Dendritic cell treated with granulocyte-macrophage colony-stimulating factor and Interleukin-4, amounts not matched to agents 40 ng/mL and 50 ng/mL, for 4 days (primary cell): ENCODE measurements at regions not wholly inside any gene's neighbourhood (a gene's known extent, or its start where the extent isn't known, plus 50 kb on each side); places are given as distances from the start of the nearest gene placed in this dataset.

Experiments used
- H3K27ac Mint-ChIP-seq: one replicate; pipeline ENCODE4 v1.8.0; 2022; ENCODE audit warnings: mild to moderate bottlenecking, mixed read lengths
- H3K27me3 Mint-ChIP-seq: one replicate; pipeline ENCODE4 v1.8.0; 2022; ENCODE audit warnings: mild to moderate bottlenecking, mixed read lengths
- H3K36me3 Mint-ChIP-seq: one replicate; pipeline ENCODE4 v1.8.0; 2022; ENCODE audit warnings: low read depth, mixed read lengths
- H3K4me1 Mint-ChIP-seq: one replicate; pipeline ENCODE4 v1.8.0; 2022; ENCODE audit warnings: low read depth, mixed read lengths
- H3K4me3 Mint-ChIP-seq: one replicate; pipeline ENCODE4 v1.8.0; 2022; ENCODE audit warnings: mild to moderate bottlenecking, moderate library complexity, mixed read lengths
- H3K9me3 Mint-ChIP-seq: one replicate; pipeline ENCODE4 v1.8.0; 2022; ENCODE audit warnings: mixed read lengths
- intact Hi-C: fragments of 100-400 bp; cut with micrococcal nuclease; formaldehyde crosslinking; loops from one replicate; pipeline ENCODE4 v1.15.0; 2022

- Mint-ChIP-seq H3K36me3 (no peaks in the 10 kb centered on the region), H3K9me3 (no peaks in the 10 kb centered on the region), H3K4me3 (no peak overlapping the region), H3K27ac (no peak overlapping the region), H3K27me3 (no peaks in the 10 kb centered on the region), H3K4me1 (no peaks in the 10 kb centered on the region)
- intact Hi-C loops: no loop called here
Measured at GRCh38 chr20:60586269-60587050, 628.2 kb downstream of the CDH26 start.

- no peak overlapping the region for H3K27ac Mint-ChIP-seq
- no peaks in the 10 kb centered on the region for H3K9me3 Mint-ChIP-seq
- no peak overlapping the region for H3K4me3 Mint-ChIP-seq
- H3K4me1 Mint-ChIP-seq: no peaks in the 10 kb centered on the region
- H3K27me3 Mint-ChIP-seq: no peaks in the 10 kb centered on the region
- no peaks in the 10 kb centered on the region for H3K36me3 Mint-ChIP-seq
- intact Hi-C loops: no loop called here
Measured at GRCh38 chr20:60587986-60588385, 629.8 kb downstream of the CDH26 start.

GRCh38 chr20:60589623-60590022, 631.4 kb downstream of the CDH26 start:
- no peak overlapping the region for H3K4me3 Mint-ChIP-seq
- no peaks in the 10 kb centered on the region for H3K27me3 Mint-ChIP-seq
- no peaks in the 10 kb centered on the region for H3K9me3 Mint-ChIP-seq
- intact Hi-C loops: no loop called here
- no peaks in the 10 kb centered on the region for H3K36me3 Mint-ChIP-seq
- H3K4me1 Mint-ChIP-seq: no peaks in the 10 kb centered on the region
- H3K27ac Mint-ChIP-seq: no peak overlapping the region

GRCh38 chr20:60591172-60591799, 633.1 kb downstream of the CDH26 start:
- H3K36me3 Mint-ChIP-seq: no peaks in the 10 kb centered on the region
- no peaks in the 10 kb centered on the region for H3K9me3 Mint-ChIP-seq
- H3K4me1 Mint-ChIP-seq: no peaks in the 10 kb centered on the region
- H3K27me3 Mint-ChIP-seq: no peaks in the 10 kb centered on the region
- H3K4me3 Mint-ChIP-seq: no peak overlapping the region
- intact Hi-C loops: no loop called here
- H3K27ac Mint-ChIP-seq: no peak overlapping the region

GRCh38 chr20:60598528-60598927, 640.3 kb downstream of the CDH26 start:
- Mint-ChIP-seq H3K4me1 (no peaks in the 10 kb centered on the region), H3K9me3 (peaks cover 8% of the 10 kb centered on the region), H3K27me3 (no peaks in the 10 kb centered on the region), H3K27ac (no peak overlapping the region), H3K4me3 (no peak overlapping the region), H3K36me3 (no peaks in the 10 kb centered on the region)
- intact Hi-C loops: no loop called here

GRCh38 chr20:60599381-60599780, 641.2 kb downstream of the CDH26 start:
- Mint-ChIP-seq H3K36me3 (no peaks in the 10 kb centered on the region), H3K9me3 (peaks cover 8% of the 10 kb centered on the region), H3K4me1 (no peaks in the 10 kb centered on the region), H3K27me3 (no peaks in the 10 kb centered on the region), H3K27ac (no peak overlapping the region), H3K4me3 (no peak overlapping the region)
- intact Hi-C loops: no loop called here

- Mint-ChIP-seq H3K9me3 (peaks cover 8% of the 10 kb centered on the region), H3K4me3 (no peak overlapping the region), H3K27me3 (no peaks in the 10 kb centered on the region), H3K4me1 (no peaks in the 10 kb centered on the region), H3K36me3 (no peaks in the 10 kb centered on the region), H3K27ac (no peak overlapping the region)
- intact Hi-C loops: no loop called here
Measured at GRCh38 chr20:60600036-60600435, 641.8 kb downstream of the CDH26 start.

GRCh38 chr20:60624066-60624465, 628.0 kb upstream of the CDH4 start:
- Mint-ChIP-seq H3K27me3 (no peaks in the 10 kb centered on the region), H3K4me1 (no peaks in the 10 kb centered on the region), H3K4me3 (no peak overlapping the region), H3K9me3 (no peaks in the 10 kb centered on the region), H3K27ac (no peak overlapping the region), H3K36me3 (no peaks in the 10 kb centered on the region)
- intact Hi-C loops: no loop called here

- H3K4me1 Mint-ChIP-seq: no peaks in the 10 kb centered on the region
- H3K27me3 Mint-ChIP-seq: no peaks in the 10 kb centered on the region
- intact Hi-C loops: no loop called here
- H3K27ac Mint-ChIP-seq: no peak overlapping the region
- H3K4me3 Mint-ChIP-seq: no peak overlapping the region
- no peaks in the 10 kb centered on the region for H3K9me3 Mint-ChIP-seq
- no peaks in the 10 kb centered on the region for H3K36me3 Mint-ChIP-seq
Measured at GRCh38 chr20:60627751-60628565, 624.1 kb upstream of the CDH4 start.

GRCh38 chr20:60628749-60629148, 623.3 kb upstream of the CDH4 start:
- Mint-ChIP-seq H3K4me1 (no peaks in the 10 kb centered on the region), H3K9me3 (no peaks in the 10 kb centered on the region), H3K27me3 (no peaks in the 10 kb centered on the region), H3K4me3 (no peak overlapping the region), H3K36me3 (no peaks in the 10 kb centered on the region), H3K27ac (no peak overlapping the region)
- intact Hi-C loops: no loop called here

GRCh38 chr20:60629206-60629605, 622.9 kb upstream of the CDH4 start:
- Mint-ChIP-seq H3K27me3 (no peaks in the 10 kb centered on the region), H3K27ac (no peak overlapping the region), H3K36me3 (no peaks in the 10 kb centered on the region), H3K4me3 (no peak overlapping the region), H3K9me3 (no peaks in the 10 kb centered on the region), H3K4me1 (no peaks in the 10 kb centered on the region)
- intact Hi-C loops: no loop called here

GRCh38 chr20:60630609-60631008, 621.5 kb upstream of the CDH4 start:
- Mint-ChIP-seq H3K27ac (no peak overlapping the region), H3K36me3 (no peaks in the 10 kb centered on the region), H3K4me3 (no peak overlapping the region), H3K4me1 (no peaks in the 10 kb centered on the region), H3K27me3 (no peaks in the 10 kb centered on the region), H3K9me3 (no peaks in the 10 kb centered on the region)
- intact Hi-C loops: no loop called here

- Mint-ChIP-seq H3K9me3 (no peaks in the 10 kb centered on the region), H3K27me3 (no peaks in the 10 kb centered on the region), H3K4me3 (no peak overlapping the region), H3K36me3 (no peaks in the 10 kb centered on the region), H3K4me1 (no peaks in the 10 kb centered on the region), H3K27ac (no peak overlapping the region)
- intact Hi-C loops: no loop called here
Measured at GRCh38 chr20:60631585-60632287, 620.3 kb upstream of the CDH4 start.
